ENCODE measurements at regions not wholly inside any gene's neighbourhood (a gene's known extent, or its start where the extent isn't known, plus 50 kb on each side); places are given as distances from the start of the nearest gene placed in this dataset.

GRCh38 chr9:7241694-7242093 lies 483.9 kb downstream of the KDM4C start:
- no peaks in the 10 kb centered on the region for H3K4me1 ChIP-seq (ENCODE audit: control insufficient read depth, extremely low read depth, insufficient read depth, low read length)
- no peak overlapping the region for H2AFZ ChIP-seq (ENCODE audit: low read length)
- no peak overlapping the region for H3K4me2 ChIP-seq (ENCODE audit: extremely low read depth, insufficient read depth, low read length)
- no peaks in the 10 kb centered on the region for H3K79me2 ChIP-seq (ENCODE audit: control insufficient read depth, insufficient read depth, low read length)
- peaks cover 3% of the 10 kb centered on the region for H3K27me3 ChIP-seq (ENCODE audit: control insufficient read depth, insufficient read depth, low read length)
- TF ChIP-seq CTCF (conservative IDR thresholded peaks at IDR 0.05 in 1 of 2, IDR thresholded peaks at IDR 0.05 in 1 of 2; ENCODE audit: low read depth in 1 of 2, low read length in 2 of 2) (no peak), EZH2 (IDR thresholded peaks at IDR 0.05; ENCODE audit: low read length, missing control alignments) (no peak)
- H3K36me3 ChIP-seq (ENCODE audit: control insufficient read depth, insufficient read depth, low read length): no peaks in the 10 kb centered on the region
- H4K20me1 ChIP-seq (ENCODE audit: control insufficient read depth, extremely low read depth, insufficient read depth, low read length): no peaks in the 10 kb centered on the region
- no peak overlapping the region for H3K9ac ChIP-seq (ENCODE audit: insufficient read depth, low read length)
- no peak overlapping the region for H3K4me3 ChIP-seq (replicated peaks in 1 of 4; ENCODE audit: control extremely low read depth in 1 of 4, insufficient read depth in 1 of 4, low read depth in 3 of 4, low read length in 4 of 4)
- no peak overlapping the region for H3K27ac ChIP-seq (ENCODE audit: insufficient read depth, low read length)
- DNase-seq (ENCODE audit: low read depth in 2 of 2): no peak
- no peaks in the 10 kb centered on the region for H3K9me3 ChIP-seq (ENCODE audit: control insufficient read depth, insufficient read depth, low read depth, low read length)

GRCh38 chr9:7240569-7241311 lies 483.0 kb downstream of the KDM4C start:
- Histone ChIP-seq H3K4me2 (ENCODE audit: extremely low read depth, insufficient read depth, low read length) (no peak overlapping the region), H3K79me2 (ENCODE audit: control insufficient read depth, insufficient read depth, low read length) (no peaks in the 10 kb centered on the region), H3K4me3 (replicated peaks in 1 of 4; ENCODE audit: control extremely low read depth in 1 of 4, insufficient read depth in 1 of 4, low read depth in 3 of 4, low read length in 4 of 4) (no peak overlapping the region), H3K9me3 (ENCODE audit: control insufficient read depth, insufficient read depth, low read depth, low read length) (no peaks in the 10 kb centered on the region), H3K36me3 (ENCODE audit: control insufficient read depth, insufficient read depth, low read length) (no peaks in the 10 kb centered on the region), H2AFZ (ENCODE audit: low read length) (no peak overlapping the region), H3K27ac (ENCODE audit: insufficient read depth, low read length) (no peak overlapping the region), H3K9ac (ENCODE audit: insufficient read depth, low read length) (no peak overlapping the region), H3K4me1 (ENCODE audit: control insufficient read depth, extremely low read depth, insufficient read depth, low read length) (no peaks in the 10 kb centered on the region), H4K20me1 (ENCODE audit: control insufficient read depth, extremely low read depth, insufficient read depth, low read length) (no peaks in the 10 kb centered on the region), H3K27me3 (ENCODE audit: control insufficient read depth, insufficient read depth, low read length) (peaks cover 3% of the 10 kb centered on the region)
- no peak for DNase-seq (ENCODE audit: low read depth in 2 of 2)
- TF ChIP-seq EZH2 (IDR thresholded peaks at IDR 0.05; ENCODE audit: low read length, missing control alignments): no peak
- no peak for TF ChIP-seq CTCF (conservative IDR thresholded peaks at IDR 0.05 in 1 of 2, IDR thresholded peaks at IDR 0.05 in 1 of 2; ENCODE audit: low read depth in 1 of 2, low read length in 2 of 2)

- Histone ChIP-seq H3K4me1 (ENCODE audit: control insufficient read depth, extremely low read depth, insufficient read depth, low read length) (no peaks in the 10 kb centered on the region), H3K27me3 (ENCODE audit: control insufficient read depth, insufficient read depth, low read length) (peaks cover 3% of the 10 kb centered on the region), H3K4me3 (replicated peaks in 1 of 4; ENCODE audit: control extremely low read depth in 1 of 4, insufficient read depth in 1 of 4, low read depth in 3 of 4, low read length in 4 of 4) (no peak overlapping the region), H3K9ac (ENCODE audit: insufficient read depth, low read length) (no peak overlapping the region), H3K36me3 (ENCODE audit: control insufficient read depth, insufficient read depth, low read length) (no peaks in the 10 kb centered on the region), H4K20me1 (ENCODE audit: control insufficient read depth, extremely low read depth, insufficient read depth, low read length) (no peaks in the 10 kb centered on the region), H3K27ac (ENCODE audit: insufficient read depth, low read length) (no peak overlapping the region), H3K4me2 (ENCODE audit: extremely low read depth, insufficient read depth, low read length) (no peak overlapping the region), H3K9me3 (ENCODE audit: control insufficient read depth, insufficient read depth, low read depth, low read length) (no peaks in the 10 kb centered on the region), H3K79me2 (ENCODE audit: control insufficient read depth, insufficient read depth, low read length) (no peaks in the 10 kb centered on the region), H2AFZ (ENCODE audit: low read length) (no peak overlapping the region)
- no peak for TF ChIP-seq CTCF (conservative IDR thresholded peaks at IDR 0.05 in 1 of 2, IDR thresholded peaks at IDR 0.05 in 1 of 2; ENCODE audit: low read depth in 1 of 2, low read length in 2 of 2)
- no peak for TF ChIP-seq EZH2 (IDR thresholded peaks at IDR 0.05; ENCODE audit: low read length, missing control alignments)
- DNase-seq (ENCODE audit: low read depth in 2 of 2): no peak
Measured at GRCh38 chr9:7239708-7240107, 481.9 kb downstream of the KDM4C start.

Data from fibroblast of lung (primary cell).